GM18517 (cell line): ENCODE measurements at regions not wholly inside any gene's neighbourhood (a gene's known extent, or its start where the extent isn't known, plus 50 kb on each side); places are given as distances from the start of the nearest gene placed in this dataset.
A peak's percentile ranks its signal among the peaks of the same experiment; 100 is the strongest.
"Not testable (repeated sequence)": the region's sequence is repeated elsewhere in the genome, so short reads cannot be mapped to it uniquely, and the experiment has no call there.

Experiments
- ATAC-seq: cut with Tn5 transposase; IDR thresholded peaks from one replicate; pipeline ENCODE4 v1.9.1; 2021; ENCODE audit warnings: mild to moderate bottlenecking, moderate library complexity; ENCODE audit not compliant: unreplicated experiment

DNA sequence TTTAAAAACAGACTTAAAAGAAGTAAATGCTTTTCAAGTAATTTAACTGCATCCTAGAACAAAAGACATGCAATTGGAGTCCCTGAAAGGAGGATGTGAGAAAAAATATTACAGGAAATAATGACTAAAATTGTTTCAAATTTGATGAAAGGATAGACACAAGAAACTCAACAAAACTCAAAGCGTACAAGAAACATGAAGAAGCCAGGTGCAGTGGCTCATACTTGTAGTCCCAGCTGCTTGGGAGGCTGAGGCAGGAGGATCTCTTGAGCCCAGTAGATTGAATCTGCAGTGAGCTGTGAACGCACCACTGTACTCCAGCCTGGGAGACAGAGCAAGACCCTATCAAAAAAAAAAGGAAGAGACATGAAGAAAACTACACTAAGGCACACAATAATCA is 118.1 kb upstream of the SLC39A10 start:
- no peak for ATAC-seq

DNA sequence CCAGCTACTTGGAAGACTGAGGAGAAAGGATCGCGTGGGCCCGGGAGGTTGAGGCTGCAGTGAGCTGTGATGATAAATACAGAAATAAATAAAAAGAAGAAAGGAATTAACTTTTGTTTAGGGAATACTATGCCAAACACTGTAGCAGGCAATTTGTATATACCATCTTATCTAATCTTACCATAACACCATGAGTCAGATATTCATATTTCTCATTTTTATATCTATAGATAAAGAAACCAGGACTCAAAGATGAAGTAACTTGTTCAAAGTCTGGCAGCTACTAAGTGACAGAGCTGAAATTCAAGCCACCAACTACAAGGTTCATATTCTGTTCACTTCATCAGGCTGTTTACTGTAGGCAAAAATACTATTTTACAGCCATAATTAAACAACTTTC is 119.2 kb upstream of the SLC39A10 start:
- ATAC-seq = no peak

DNA sequence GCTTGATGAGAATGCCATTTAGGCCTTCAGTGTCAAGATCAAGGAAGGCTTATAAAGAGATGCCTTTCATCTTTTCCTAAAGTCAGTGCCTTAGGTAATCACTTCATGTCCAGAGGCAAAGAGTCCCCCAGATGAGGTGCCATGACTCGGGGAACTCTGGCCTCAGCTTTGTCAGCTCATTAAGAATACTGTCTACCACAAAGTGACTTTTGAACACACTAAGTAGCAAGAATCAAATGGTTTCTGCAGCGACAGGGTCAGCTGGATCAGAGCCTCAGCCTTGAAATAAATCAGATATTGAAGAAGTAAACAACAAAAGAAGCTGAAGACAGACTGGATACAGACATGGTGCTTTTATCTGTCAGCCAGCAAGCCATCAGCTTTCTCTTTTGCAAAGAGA is 120.1 kb upstream of the SLC39A10 start:
- ATAC-seq = no peak

DNA sequence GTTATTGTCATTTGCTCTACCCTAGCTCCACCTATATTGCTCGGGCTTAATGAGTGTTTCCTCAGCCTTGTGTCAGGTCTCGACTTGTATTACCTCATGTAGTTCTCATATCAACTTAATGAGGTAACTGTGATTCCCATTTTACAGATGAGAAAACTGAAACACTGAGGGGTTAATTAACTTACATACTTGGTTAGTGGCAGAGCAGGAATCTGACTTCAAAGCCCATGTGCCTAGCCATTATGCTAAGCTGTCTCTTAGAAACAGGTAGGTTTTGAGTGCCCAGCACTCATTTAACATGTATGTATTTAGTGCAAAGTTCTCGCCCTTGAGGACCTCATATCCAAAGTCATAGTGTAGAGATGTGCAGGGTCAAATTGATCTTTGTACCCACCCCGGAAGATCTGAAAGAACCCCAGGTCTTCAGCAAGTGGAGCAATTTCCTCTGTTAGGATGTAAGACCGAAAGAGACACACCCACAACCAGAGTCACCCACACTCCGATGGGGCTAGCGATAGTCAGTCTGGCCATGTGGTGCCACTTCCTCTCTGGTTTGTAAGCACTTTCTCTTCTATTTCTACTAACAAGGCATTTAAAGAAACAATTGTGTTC is 121.0 kb upstream of the SLC39A10 start:
- ATAC-seq = peak; percentile 90

DNA sequence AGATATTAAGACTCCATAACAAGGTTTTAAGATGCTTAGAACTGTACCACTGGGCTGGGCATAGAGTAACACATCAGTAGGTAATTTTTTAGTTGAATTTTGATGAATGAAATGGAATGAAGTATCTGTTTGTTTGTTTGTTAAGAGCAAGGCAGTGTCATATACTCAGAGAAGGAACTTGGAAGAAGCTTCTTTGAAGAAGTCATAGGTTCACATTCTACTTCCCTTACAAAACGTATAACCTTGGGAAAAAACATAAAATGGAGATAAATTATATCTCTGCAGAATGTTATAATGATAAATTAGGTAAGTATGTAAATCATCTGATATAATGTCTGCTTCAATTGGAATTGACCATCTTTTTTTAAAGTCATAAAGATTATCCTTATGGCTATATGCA is 122.1 kb upstream of the SLC39A10 start:
- ATAC-seq = no peak

DNA sequence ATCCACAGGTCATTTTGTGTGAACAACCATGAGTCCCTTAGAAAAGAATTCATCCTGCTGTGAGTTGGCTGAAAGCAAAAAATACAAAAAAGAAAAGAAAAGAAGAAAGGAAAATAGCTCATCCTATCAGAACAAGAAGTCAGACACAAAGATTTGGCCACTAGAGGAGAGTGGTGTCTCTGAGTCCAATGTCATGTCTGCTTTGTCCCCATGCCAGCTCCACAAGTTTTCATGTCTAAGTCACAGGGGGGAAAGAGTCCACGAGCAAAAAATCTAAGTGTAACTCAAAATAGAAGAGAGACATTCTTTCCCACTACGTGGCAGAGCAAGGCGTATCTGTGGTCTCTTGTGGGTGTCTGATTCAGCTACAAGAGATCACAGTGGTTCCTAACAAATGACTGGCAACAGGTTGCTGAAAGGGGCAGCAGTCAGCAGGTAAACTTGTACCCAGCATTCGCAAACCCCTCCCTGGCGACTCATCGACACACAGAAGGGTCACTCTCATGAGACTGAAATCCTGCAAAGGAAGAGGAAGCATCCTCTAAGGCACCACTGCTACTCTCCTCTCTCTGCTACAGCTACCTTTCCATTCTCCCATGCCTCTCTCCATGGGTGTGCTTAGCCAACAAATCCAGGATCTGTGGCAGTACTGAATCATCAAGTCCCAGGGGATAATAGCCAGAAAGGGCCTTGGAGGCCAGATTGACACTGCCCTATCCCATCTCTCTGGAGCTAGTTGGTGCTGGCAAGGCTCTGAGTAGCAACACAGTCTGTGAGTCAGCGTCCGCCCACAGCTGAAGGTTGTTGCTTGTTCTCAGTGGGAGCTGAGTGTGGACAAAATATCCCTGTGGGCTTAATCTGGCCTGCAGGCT is 123.0 kb upstream of the SLC39A10 start:
- ATAC-seq = peak; percentile 23

DNA sequence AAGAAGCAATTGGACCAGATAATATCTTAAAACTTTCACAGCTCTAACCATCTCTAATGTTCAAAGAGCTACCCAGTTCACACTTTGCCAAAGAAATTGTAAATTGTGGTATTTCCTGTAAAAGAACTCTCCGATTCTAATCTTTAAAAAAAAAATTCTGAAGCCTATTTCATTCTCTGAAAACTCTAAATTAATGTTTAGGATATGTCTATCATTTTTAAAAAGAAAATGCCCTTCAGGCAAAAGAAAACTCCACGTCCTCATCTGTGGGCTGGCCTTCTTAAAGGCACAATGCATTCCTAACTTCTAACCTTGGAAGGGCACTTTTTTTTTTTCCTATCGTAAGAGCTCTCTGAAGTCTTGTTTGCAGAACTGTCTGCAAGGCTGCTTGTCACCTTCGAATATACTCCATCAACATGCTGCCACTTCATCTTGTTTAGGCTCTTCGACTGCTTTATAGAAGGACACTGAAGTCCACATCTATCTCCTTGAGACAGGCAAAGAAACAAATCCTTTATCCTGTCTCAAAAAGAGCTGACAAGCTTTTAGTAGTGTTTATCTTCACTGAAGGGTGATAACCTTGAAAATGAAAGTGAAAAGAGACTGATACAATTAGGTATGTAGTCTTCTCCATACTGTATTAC is 124.3 kb upstream of the SLC39A10 start:
- ATAC-seq = peak; percentile 46

DNA sequence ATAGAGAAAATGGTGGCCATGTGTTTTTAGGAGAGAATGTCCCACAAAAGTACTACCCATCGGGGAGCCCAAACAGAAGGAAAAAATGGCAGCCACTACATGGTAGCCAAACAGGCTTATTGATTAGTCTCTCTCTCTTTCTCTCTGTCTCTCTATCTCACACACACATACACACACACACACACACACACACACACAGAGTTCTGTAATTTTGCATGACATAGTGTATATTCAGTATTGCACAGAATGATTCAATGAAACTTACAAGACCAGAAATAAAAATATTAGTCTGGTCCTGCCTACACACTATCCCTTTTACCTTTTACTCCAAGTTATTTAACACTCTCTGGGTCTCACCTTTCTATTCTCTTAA is 124.8 kb upstream of the SLC39A10 start:
- no peak for ATAC-seq

DNA sequence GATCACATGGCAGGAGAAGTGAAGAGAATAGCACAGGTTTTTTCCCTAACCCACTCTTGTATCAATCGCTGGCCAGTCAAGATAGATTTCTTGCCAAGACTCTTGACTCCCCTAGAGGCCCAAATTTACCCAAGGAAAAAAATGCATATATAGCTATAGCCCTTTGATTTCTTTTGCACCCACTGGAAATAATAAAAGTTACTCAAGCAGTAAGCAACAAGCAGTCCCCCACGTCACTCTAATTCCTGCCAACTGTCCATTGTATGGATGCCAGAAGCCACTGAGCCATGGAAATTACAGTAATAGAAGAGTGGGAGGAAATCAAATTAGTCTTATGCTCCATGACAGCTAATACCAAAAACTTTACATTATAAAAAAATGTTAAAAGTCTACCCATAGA is 125.3 kb upstream of the SLC39A10 start:
- ATAC-seq = no peak

DNA sequence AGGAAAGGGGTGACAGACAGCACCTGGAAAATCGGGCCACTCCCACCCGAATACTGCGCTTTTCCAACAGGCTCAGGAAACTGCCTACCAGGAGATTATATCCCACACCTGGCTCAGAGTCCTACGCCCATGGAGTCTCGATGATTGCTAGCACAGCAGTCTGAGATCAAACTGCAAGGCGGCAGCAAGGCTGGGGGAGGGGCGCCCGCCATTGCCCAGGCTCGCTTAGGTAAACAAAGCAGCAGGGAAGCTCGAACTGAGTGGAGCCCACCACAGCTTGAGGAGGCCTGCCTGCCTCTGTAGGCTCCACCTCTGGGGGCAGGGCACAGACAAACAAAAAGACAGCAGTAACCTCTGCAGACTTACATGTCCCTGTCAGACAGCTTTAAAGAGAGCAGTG is 133.8 kb upstream of the SLC39A10 start:
- not testable (repeated sequence) for ATAC-seq

DNA sequence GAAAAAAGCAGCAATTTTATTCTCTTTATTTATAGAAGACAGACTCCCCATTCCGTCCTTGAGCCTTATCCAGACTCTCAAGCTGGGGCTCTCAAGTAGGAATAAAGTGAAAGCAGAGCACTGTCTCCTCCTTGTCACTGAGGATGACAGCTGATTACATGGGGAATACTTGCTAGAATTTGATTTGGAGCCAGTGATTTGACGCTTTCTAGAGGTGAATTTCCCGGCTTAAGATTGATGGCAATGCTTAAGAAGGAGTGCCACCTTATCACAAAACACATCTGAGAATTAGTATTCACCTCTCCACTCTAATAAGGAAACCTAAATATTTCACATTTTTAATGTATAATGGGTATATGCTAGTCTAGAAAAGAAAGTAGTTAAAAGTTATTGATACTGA is 135.4 kb upstream of the SLC39A10 start:
- ATAC-seq = no peak

DNA sequence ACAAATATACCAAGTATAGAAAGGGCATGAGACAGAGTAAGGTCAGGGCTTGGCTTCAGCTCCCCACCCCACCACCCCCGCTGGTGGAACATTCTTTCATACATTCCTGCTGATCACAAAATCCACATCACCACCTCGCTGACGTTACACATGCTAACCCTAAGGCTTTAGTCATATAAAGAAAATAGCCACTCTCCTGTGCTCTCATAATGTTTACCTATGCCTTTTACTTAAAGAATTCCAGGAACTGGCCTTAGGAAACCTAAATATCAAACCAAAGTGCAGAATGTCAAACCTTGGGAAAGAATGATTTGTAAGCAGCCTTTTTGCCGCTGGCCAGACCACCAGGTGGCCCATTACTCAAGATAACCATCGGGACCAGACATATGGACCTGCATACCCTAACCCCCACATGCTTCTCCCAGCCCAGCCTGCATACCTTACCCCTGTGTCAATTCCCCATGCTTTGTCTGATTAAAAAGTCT is 136.3 kb upstream of the SLC39A10 start:
- ATAC-seq = no peak

DNA sequence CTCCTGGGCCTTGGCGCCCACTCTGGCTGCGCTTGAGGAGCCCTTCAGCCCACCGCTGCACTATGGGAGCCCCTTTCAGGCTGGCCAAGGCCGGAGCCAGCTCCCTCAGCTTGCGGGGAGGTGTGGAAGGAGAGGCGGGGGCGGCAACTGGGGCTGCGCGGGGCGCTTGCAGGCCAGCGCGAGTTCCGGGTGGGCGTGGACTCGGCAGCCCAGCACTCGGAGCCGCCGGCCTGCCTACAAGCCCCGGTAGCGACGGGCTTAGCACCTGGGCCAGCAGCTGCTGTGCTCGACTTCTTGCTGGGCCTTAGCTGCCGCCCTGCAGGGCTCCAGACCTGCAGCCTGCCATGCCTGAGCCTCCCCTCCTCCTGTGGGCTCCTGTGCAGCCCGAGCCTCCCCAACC is 141.5 kb upstream of the SLC39A10 start:
- ATAC-seq = no peak

DNA sequence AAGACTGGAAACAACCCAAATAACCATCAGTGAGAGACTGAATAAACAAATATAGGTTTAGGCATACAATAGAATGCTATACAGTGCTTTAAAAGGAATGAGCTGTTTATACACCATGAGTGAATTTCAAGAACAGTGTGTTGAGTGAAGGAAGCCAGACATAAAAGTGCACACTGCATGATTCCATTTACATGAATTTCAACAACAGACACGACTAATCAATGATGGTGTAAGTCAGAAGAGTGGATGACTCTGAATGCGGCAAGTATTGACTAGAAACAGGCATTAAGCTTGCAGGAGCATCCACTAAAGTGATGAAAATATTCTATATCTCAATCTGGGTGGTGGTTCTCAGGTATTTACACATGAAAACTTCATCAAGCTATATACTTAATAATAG is 142.7 kb upstream of the SLC39A10 start:
- no peak for ATAC-seq

DNA sequence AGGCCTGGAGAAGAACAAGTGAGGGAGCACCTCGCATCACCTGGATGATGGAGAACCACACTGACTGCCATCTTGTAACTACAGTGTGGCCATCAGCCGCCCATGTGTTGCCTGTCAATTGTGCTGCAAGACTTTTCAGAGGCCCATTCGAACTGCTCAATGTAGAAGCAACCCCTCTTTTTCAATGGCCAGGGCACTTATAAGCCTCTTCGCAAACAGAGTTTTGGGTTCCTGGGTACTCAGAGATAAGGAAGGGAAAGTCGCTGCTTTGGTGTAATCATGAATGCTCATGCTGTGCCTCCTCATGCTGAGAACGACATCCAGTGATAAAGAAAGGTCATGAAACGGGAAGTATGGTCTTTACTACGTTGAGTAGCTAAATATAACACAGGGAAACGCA is 143.9 kb upstream of the SLC39A10 start:
- ATAC-seq = no peak

DNA sequence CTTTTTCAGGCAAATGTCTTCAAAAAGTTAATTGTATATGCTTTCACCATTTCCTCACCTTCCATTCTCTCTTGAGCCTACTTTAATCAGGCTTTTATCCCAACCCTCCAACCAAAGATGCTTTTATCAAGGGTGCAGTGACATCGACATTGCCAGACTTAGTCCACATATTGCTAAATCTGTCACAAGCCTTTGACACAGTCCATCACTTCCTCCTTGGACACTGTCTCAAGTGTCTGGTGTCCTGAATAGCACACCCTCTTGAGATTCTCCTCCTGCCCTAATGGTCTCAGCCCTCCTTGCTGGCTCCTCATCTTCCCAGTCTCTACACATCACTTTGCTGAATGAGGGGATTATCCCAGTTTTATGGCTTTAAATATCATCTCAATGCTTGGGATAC is 147.5 kb upstream of the SLC39A10 start:
- ATAC-seq = no peak

DNA sequence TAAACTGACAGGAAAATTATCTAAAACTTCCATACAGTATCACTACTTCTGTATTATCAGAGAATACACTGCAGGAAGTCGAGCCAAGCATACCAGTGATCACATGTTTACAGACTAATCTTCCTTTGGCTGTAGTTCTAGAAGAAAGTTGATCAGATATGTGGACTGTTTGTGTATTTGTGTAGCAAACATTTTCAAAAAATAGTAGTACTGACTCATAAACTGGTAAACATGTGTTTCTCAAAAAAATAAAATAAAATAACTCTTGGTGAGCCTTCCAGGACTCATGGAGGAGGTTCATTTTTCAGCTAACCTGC is 148.9 kb upstream of the SLC39A10 start:
- ATAC-seq = no peak

DNA sequence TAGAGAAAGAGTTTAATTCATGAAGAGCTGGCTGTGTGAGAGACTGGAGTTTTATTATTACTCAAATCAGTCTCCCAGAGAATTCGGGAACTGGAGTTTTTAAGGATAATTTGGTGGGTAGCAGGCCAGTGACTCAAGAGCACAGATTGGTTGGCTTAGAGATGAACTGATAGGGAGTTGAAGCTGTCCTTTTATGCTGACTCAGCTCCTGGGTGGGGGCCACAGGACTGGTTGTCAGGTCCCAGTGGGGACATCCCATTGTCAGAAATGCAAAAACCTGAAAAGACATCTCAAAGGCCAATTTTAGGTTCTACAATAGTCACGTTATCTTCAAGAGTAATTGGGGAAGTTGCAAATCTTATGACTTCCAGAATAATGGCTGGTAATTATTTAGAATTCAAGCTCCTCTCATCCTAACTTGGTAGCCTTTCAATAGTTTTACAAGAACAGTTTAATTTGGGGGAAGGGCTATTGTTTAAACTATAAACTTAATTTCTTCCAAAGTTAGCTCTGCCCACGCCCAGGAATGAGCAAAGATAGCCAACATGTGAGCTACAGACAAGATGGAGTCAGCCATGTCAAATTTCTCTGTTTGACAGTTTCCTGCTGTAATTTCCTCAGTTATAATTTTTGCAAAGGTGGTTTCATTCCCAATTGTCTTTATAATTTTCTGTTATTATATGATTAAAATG is 149.4 kb upstream of the SLC39A10 start:
- no peak for ATAC-seq

DNA sequence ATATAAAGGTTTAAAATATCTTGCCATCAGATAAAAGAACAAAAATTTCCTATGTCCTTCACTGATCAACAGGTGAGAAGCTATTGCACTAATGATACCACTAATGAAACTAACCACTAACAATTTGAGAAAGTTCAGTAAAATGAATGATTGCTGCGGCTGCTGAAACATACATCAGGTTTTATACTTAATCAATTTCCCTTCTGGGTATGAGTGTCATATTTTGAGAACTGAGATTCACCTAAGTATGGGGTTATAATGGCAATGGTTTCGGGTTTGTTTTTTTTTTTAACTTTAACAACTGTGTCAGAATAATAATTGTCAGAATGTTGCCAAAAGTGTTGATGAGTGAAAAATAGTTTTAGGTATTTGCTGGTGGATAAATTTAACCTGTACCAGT is 151.3 kb upstream of the SLC39A10 start:
- peak; percentile 98 for ATAC-seq

DNA sequence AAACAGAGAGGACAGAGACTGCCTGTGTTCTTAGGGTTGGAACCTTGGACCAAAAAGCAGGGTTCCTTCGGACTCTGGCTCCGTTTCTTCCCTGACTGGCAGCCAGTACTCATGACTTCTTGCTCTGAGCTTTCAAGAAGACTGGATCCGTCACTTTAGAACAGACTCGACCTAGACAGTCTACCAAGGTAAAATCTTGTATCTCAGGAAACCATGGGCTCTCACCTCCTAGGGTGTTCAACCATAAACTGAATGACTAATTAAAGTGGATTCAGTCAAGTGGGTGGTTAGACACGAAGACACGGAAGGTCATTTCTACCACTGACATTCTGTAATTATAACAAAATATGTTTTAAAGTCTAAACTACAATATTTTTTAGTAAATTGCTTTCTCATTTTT is 153.8 kb upstream of the SLC39A10 start:
- ATAC-seq = no peak

DNA sequence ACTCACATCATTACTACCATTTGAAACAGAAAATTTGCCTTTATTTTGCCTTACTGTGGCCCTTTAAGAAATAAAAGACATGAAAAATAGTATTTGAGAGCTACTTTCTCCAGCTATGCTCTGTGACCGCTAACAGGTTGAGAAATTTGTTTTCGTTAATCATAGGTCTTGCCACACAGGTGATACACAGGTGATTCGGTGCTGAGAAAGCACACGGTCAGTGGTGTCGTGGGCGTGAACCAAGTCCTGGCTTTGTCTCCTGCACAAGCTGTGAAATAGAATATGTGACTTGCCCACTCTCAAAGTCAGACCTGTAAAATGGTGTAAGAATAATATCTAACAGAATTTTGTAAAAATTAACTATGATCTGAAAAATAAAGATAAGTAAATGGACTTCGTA is 155.3 kb upstream of the SLC39A10 start:
- ATAC-seq = no peak

DNA sequence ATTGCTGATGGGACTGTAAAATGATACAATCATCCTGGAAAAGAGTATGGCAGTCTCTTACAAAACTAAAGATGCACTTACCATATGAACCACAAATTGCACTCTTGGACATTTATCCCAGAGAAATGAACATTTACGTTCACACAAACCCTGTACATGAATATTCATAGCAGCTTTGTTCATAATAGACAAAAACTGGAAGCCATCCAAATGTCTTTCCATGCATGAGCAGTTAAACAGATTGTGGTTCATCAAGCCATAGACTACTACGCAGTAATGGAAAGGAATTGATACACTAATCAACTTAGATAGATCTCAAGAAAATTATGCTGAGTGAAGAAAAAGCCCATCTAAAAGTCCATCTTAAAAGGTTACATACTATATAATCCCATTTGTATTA is 156.1 kb upstream of the SLC39A10 start:
- no peak for ATAC-seq
